ENCODE measurements at regions not wholly inside any gene's neighbourhood (a gene's known extent, or its start where the extent isn't known, plus 50 kb on each side); places are given as distances from the start of the nearest gene placed in this dataset.

DNA sequence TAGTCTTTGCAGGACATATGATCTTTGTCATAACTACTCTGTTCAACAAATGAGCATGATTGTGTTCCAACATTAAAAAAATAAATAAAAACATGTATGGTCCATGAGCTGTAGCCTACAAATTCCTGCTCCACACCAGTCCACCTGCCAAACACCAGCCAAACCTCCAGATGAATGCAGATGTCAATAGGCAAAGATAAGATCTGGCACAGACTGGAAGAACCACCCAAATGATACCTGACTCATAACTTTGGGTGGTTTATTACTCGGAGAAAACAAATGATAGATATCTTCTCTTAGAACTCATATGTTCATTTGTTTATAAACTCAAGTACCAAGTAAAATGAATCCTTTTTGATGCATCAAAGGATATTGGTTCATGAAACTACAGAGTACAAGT, 425.1 kb downstream of the GBA3 start:
- TF ChIP-seq, protein P1, sequence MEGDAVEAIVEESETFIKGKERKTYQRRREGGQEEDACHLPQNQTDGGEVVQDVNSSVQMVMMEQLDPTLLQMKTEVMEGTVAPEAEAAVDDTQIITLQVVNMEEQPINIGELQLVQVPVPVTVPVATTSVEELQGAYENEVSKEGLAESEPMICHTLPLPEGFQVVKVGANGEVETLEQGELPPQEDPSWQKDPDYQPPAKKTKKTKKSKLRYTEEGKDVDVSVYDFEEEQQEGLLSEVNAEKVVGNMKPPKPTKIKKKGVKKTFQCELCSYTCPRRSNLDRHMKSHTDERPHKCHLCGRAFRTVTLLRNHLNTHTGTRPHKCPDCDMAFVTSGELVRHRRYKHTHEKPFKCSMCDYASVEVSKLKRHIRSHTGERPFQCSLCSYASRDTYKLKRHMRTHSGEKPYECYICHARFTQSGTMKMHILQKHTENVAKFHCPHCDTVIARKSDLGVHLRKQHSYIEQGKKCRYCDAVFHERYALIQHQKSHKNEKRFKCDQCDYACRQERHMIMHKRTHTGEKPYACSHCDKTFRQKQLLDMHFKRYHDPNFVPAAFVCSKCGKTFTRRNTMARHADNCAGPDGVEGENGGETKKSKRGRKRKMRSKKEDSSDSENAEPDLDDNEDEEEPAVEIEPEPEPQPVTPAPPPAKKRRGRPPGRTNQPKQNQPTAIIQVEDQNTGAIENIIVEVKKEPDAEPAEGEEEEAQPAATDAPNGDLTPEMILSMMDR (IDR thresholded peaks at IDR 0.05): no peak
- TF ChIP-seq POLR2AphosphoS5 (IDR thresholded peaks at IDR 0.05): no peak
